ENCODE measurements at regions not wholly inside any gene's neighbourhood (a gene's known extent, or its start where the extent isn't known, plus 50 kb on each side); places are given as distances from the start of the nearest gene placed in this dataset.

GRCh38 chr11:127223026-127223425 is 222.5 kb upstream of the KIRREL3 start:
- ATAC-seq, result no peak
- Histone ChIP-seq H3K27ac (no peak overlapping the region), H3K4me1 (no peaks in the 10 kb centered on the region), H3K27me3 (no peaks in the 10 kb centered on the region), H3K36me3 (no peaks in the 10 kb centered on the region), H3K9me3 (no peaks in the 10 kb centered on the region), H3K4me3 (no peak overlapping the region)
- no peak for TF ChIP-seq CTCF (IDR thresholded peaks at IDR 0.05)
- intact Hi-C loops (cut with DNase I), result no loop called here
- no peak for DNase-seq

GRCh38 chr11:127219704-127220103 is 219.1 kb upstream of the KIRREL3 start:
- H3K36me3 ChIP-seq, result no peaks in the 10 kb centered on the region
- DNase-seq, result no peak
- intact Hi-C loops (cut with DNase I), result no loop called here
- no peak for ATAC-seq
- no peaks in the 10 kb centered on the region for H3K27me3 ChIP-seq
- no peaks in the 10 kb centered on the region for H3K9me3 ChIP-seq
- H3K27ac ChIP-seq, result no peak overlapping the region
- H3K4me1 ChIP-seq, result no peaks in the 10 kb centered on the region
- H3K4me3 ChIP-seq, result no peak overlapping the region
- TF ChIP-seq CTCF (IDR thresholded peaks at IDR 0.05), result no peak

- intact Hi-C loops (cut with DNase I), result no loop called here
- Histone ChIP-seq H3K36me3 (no peaks in the 10 kb centered on the region), H3K27me3 (no peaks in the 10 kb centered on the region), H3K4me1 (no peaks in the 10 kb centered on the region), H3K4me3 (no peak overlapping the region), H3K9me3 (no peaks in the 10 kb centered on the region), H3K27ac (no peak overlapping the region)
- TF ChIP-seq CTCF (IDR thresholded peaks at IDR 0.05), result no peak
- DNase-seq (no peak), ATAC-seq (no peak)
These were observed 217.7 kb upstream of the KIRREL3 start for GRCh38 chr11:127218275-127218608.

GRCh38 chr11:127217452-127218274 is 217.1 kb upstream of the KIRREL3 start:
- no peaks in the 10 kb centered on the region for H3K4me1 ChIP-seq
- H3K4me3 ChIP-seq, result no peak overlapping the region
- no peak overlapping the region for H3K27ac ChIP-seq
- no peaks in the 10 kb centered on the region for H3K9me3 ChIP-seq
- ATAC-seq, result no peak
- no peaks in the 10 kb centered on the region for H3K27me3 ChIP-seq
- no peaks in the 10 kb centered on the region for H3K36me3 ChIP-seq
- intact Hi-C loops (cut with DNase I), result no loop called here
- no peak for DNase-seq
- no peak for TF ChIP-seq CTCF (IDR thresholded peaks at IDR 0.05)

- Histone ChIP-seq H3K27me3 (no peaks in the 10 kb centered on the region), H3K27ac (no peak overlapping the region), H3K4me1 (no peaks in the 10 kb centered on the region), H3K36me3 (no peaks in the 10 kb centered on the region), H3K9me3 (peaks cover 0 to 24% of the 10 kb centered on the region in 2 donors), H3K4me3 (no peak overlapping the region)
- intact Hi-C loops (cut with DNase I), result no loop called here
- ATAC-seq (no peak), DNase-seq (no peak)
- TF ChIP-seq CTCF (IDR thresholded peaks at IDR 0.05), result no peak
These were observed 205.2 kb upstream of the KIRREL3 start for GRCh38 chr11:127205688-127206217.
